NCI-H345 treated with DMSO at 0.1 percent for 48 hours (cell line): ENCODE measurements at regions not wholly inside any gene's neighbourhood (a gene's known extent, or its start where the extent isn't known, plus 50 kb on each side); places are given as distances from the start of the nearest gene placed in this dataset.

Source experiments
- DNase-seq: peaks from one replicate; lab custom pipeline; 2025; ENCODE audit not compliant: unreplicated experiment; lab: John Stamatoyannopoulos, UW

DNA sequence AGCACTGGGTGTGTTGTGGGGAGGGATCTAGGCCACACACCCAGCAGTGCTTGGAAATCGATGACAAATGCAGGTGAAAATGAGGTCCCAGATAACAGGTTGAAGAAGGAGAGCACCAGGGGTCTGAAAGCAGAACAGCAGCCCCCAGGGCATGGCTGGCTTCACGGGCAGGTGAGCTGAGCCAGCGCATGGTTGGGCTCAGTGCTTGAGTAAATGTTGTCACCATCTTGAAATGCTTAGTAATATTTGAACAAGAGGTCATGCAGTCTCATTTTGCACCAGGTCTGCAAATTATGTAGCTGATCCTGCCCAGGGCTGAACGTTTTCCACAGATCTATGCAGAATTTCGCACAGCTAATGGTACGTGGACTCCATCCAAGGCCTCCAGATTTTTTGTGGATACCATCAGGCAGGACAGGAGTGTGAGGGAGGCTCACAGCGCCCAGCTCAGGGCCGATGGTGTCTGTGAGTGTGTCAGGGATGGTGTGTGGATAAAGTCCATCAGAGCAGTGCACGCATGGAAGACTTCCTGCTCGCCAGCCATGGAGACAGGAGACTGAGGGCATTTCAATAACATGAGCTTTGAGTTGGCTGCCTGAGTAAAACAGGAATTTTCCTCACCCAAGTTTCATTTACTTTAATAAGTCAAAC lies 53.1 kb upstream of the SNX9 start:
- DNase-seq: peak; percentile 13

DNA sequence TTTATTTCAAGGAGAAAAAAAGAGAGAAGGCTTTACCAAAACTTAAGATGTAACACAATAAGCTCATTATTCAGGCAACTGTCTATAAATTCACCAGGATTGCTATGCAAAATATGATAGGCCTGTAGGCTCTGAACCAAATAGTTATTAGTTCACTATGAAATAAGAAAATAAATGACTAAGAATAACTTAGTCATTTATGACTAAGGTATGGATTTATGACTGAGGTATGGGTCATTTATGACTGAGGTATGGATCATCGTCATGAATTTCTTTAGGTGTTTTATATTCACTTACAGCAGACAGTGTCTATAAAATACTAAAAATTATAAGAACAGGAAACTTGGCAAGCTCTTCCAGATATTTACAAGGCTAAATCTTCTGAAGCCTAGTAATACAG lies 52.1 kb upstream of the SNX9 start:
- DNase-seq: no peak

DNA sequence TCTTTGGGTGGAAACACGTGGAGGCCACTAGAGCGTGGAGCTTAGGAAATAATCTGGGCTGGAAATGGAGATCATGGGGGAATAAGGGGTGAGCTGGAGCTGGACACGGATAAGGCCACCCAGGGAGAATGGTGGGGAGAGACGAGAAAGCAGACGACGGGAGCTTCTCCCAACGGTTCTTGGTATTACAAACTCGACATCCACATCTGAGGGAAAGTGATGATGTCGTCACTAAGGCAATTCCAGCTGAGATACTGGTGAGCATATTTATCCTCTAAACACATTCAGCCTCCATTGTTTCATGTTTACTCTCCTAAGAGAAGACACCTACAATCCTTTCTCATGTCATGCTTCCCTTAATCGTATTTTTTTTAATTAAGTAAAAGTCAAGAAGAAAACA lies 50.2 kb upstream of the SNX9 start:
- no peak for DNase-seq
